Hematopoietic multipotent progenitor cell treated with erythropoietin and hydrocortisone succinate and interleukin-3 and kit ligand, for 15 days (in vitro differentiated cells): ENCODE measurements at regions not wholly inside any gene's neighbourhood (a gene's known extent, or its start where the extent isn't known, plus 50 kb on each side); places are given as distances from the start of the nearest gene placed in this dataset.
"Not testable (repeated sequence)": the region's sequence is repeated elsewhere in the genome, so short reads cannot be mapped to it uniquely, and the experiment has no call there.

ENCODE experiments used
- DNase-seq: peaks from one replicate; pipeline ENCODE4 v3.0.0-alpha.2; 2015; ENCODE audit warnings: low spot score

DNA sequence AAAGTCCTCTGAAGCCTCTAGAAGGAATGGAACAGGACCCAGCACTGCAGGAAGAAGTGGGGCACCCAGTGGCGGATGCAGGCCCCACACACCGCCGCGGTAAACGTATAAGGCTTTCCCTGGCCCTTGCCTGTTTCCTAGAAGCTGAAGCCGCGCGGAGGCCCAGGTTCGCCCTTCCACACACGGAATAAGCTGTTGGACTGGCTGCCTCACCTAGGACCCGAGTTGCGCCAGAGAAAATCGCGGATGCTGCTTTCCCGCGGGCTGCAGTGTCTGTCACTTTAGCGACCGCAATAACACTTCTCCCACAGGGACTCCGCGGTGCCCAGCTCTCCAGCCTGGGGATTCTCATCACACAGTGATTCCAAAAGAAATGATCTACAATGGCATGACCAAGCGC is 1736.9 kb downstream of the TP53TG3F start:
- no peak for DNase-seq

DNA sequence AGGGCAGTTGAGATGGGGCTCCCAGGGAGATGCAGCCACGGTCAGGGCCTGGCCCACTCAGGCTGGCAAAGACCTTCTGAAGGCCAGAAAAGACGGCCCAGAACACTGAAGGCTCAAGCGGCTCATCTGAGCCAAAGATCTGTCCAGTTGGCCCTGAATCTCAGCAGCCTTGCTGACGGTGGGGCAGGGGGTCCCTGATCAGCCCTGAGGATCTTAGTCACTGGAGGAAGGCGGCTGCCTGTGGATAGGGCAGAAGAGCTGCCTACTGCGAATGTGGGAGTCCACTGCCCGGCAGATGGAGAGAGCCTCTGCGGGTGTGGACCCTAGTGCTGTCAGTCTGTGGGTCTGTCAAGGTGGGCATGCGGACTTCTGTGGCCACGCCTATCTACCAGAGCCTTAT is 1738.2 kb downstream of the TP53TG3F start:
- DNase-seq: no peak

DNA sequence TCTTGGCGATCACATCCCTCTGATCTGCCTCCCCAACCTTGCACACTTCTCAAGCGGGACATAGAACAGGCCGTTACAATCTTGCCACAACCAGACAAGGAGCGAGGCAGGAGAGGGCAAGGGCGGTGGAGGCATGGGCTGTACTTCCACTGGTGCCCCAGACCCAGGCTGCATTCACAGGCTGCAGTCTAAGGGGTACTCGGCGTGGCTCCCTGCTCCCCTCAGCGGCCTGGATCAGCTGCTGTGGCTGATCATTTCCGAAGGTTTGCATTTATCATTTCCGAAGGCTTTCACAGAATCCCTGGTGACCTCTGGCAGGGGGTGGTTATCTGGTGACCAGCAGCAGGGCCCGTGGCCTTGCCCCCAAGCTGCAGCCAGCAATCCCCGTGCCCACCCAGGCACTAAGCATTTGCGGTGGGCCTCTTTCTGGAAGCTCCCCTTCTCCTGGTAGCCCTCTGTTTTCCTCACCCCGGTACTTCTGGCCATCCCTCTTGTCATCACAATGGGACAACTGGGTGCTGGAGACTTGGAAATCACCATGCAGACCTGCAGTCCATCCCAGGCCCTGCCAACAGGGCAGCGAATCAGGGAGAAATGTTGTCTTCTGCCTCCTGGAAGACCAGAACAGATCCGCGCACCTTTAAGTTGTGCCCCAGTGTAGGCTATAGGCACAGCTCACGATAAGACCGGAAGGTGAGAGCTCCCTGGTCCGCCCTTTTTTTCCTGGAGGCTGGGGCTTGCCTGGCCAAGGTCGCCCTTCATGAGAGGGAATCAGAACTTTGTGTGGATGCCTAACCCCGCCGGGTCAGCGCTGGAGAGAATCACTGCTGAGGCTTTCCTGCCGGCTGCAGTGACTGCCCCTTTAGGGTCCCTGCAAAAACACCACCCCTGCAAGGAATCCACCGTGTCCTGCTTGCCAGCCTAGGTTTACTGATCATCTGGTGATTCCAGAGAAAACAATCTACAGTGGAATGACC is 1739.1 kb downstream of the TP53TG3F start:
- DNase-seq: no peak

DNA sequence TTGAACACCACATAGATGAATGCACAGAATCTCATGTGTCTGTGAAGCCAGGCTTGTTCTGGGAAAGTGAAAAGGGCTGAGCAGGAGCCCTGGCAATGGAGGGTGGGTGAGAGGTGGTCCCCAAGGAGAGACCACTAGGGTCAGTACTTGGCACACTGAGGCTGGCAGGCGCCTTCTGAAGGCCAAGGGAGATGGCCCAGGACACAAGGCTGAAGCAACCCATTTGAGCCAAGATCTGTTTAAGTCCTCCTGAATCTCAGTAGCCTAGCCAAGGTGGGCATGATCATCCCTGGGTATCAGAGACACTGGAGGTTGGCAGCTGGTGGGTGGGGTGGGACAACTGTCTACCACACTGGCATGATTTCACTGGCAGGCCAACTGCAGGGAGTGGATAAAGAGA is 1741.2 kb downstream of the TP53TG3F start:
- no peak for DNase-seq

DNA sequence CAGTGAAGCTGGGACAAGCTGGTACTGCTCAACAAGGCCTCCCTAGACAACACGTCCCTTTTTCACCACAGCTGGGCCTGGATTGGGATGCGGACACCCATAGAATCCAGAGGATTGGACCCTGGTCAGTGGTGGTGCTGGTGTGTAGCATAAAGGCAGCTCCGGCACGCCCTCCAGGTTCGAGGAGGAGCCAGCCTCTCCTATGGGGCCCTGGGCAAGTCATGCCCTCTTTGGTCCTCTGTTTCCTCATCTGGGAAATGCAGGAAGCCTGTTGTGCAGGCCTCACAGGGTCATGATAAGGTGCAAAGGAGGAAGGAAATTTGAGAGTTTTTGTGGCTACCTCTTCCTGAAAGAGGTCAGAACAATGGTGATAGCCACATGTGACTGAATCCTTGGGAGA is 1741.7 kb downstream of the TP53TG3F start:
- no peak for DNase-seq

DNA sequence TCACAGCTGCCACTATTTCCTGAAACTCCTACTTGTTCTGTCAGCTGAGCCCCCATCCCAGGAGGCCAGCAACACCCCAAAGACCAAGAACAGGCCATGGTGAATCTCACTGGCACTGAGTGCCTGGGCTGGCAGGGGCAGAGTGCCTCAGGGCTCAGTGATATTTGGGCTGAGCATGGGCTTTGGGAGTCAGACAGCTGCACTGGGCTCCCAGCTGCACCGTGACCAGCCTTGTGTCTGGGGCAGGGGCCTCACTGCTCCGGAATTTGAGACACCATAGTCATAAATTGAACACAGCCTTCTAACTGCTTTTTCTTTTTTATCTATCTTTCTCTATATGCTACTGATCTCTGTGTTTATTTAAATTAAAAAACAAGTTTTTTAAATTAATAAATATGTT is 1744.2 kb downstream of the TP53TG3F start:
- DNase-seq: no peak

DNA sequence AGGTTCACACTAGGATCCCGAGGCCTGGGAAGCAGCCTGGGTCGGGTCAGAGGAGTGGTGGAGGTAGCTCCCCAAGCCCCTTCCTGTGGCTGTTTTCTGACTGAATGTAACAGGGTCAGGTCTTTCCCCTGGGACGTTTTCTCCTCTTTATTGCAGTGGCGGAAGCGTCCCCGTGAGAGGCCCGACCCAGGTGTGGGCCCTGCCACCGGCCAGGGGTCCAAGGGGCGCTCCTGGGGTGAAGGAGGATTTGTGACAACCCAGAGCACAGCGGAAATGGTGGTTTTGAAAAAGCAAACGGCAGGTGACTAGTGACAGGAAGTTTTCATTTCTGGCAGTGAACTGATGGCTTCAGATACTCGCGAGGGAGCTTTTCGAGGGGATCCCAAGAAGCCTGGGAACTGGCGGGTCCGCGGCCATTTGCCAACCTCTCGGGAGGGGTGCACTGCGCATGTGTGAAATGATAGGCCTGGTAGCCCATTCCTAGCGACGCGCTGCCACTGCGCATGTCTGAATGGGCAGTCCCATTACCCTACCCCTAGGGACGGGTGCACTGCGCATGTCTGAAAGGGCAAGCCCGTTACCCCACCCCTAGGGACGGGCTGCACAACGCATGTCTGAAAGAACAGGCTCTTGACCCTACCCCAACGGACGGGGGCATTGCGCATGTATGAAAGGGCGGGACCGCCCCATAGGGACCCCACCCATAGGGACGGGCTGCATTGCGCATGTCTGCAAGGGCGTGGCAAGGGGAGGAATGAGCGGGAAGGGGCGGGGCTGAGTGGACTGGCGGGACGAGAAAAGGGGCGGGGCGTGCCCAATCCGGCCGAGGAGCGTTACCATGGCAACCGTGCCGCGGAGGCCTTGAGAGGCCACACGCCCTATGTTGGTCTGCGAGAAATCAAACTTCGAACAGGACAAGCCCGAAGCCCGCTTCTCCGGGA is 1747.9 kb downstream of the TP53TG3F start:
- no peak for DNase-seq

DNA sequence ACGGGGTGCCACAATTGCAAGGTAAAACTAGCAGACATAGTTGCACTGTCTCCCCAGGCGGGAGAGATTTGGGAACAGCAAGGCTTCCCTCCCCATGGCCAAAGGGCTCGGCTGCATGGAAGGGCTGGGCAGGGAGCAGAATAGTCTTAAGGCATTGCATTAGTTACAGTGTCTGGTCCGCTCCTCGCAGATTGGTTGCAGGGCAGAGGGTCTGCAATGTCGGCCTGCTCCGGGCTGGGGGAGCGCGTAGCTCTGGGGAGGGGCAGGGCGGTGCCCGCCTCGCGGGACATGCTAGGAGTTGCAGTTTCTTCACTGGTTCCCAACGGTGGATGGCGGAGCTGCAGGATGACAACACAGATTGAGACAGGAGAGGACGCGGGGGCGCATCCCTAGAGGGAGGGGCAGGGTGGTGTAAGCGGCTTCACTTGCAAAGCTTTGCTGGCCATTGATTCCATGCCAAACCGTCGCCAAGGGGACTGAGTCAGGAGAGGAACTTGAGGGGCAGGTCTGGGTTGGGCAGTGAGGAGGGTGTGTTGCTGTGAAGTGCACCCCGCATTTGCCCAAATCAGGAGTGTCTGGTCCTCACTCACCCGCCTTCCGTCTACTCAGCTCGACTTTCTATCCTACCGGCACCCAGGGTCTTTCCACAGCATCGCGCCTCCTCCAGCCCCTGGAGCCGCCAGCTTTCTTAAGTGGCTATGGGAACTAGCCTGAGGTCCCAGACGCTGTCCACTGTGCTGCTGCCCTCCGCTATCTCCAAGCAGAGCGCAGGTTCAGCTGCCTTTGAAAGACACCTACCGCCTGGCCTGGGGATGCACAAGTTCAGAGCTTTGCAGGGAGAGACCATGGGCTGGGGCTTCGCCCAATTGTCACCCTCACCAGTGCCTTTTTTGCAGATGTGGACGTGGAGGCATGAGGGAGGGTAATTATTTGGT is 1748.9 kb downstream of the TP53TG3F start:
- DNase-seq: no peak

DNA sequence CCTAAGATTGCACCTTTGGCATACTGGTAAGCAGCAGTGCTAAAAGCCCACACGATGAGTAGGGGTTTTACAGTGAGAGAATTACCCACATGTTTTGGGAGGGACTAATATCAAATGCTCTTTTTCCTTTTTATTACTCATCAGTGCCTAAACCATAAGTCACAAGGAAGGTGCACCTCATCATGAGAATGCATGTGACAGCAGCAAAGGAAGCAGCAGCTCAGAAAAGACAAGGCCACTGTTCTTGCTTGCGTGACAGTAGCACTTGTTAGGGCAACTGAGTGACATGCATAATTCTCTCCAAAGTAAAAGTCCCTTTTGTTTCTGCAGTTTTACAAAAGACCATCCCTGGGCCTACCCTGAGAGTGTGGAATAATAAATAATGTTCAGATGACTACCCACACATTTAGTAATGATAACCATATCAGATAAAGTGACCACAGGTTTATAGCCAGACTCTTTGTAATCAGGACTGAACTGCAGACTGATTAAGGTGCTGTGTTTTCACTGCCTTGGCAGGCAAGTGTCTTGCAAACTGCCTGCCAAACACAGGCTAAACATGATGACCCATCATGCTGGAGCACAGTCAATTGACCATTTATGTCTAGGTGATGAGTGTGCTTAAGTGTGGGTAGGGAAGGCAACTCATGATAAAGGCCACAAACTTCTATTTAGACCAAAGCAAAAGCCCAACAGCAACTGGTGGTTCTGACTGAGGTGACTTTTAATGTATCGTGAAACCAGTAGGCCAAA is 1751.4 kb downstream of the TP53TG3F start:
- no peak for DNase-seq

DNA sequence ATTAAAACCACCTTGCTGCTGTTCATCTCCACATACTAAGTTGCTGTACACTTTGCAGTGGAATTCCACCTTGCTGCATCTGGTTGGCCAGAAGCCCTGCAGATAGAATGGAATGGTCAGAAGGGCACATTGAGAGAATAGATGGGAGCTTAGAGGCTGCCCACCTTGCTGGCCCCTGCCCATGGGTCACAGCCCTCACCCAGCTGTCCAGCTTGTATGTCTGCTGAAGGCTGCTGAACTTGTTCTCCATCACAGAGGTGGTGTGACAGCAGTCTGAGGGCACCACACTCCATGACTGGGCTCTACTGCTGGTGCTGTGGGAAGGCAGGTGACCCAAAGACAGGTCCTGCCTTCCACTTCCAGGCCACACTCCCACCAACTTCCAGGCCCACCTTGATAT is 1755.4 kb downstream of the TP53TG3F start:
- DNase-seq: no peak

DNA sequence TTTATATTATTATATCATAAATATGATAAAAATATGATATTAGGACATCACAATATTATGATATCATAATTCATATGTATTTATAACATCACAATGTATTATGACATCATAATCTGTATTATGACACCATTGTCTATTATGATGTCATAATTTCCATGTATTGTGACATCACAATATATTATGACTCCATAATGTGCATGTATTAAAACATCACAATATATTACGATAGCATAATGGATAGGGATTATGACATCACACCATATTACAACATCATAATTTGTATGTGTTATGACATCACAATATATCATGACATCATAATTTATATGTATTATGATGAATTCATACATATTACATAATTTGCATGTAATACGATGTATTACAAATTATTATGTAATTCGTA is 1755.9 kb downstream of the TP53TG3F start:
- no peak for DNase-seq

DNA sequence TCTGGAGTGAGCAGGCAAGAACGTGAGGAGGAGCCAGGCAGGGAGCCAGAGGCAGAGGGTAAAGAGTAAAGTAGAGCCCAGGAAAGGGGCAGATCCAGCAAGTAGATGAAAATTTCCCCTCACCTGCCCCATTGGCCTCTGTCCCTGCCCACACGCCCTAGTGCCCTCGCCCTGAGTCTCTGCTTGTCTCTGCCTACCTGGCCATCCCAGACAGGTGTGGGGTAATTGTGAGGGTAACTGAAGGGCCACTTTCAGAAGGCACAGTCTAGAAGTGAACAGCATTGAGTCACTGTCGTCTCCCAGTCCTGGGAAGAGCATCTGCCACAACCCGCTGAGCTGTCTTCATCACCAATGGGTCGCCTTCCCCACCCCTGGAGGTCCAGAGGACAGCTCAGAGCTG is 1756.8 kb downstream of the TP53TG3F start:
- not testable (repeated sequence) for DNase-seq

DNA sequence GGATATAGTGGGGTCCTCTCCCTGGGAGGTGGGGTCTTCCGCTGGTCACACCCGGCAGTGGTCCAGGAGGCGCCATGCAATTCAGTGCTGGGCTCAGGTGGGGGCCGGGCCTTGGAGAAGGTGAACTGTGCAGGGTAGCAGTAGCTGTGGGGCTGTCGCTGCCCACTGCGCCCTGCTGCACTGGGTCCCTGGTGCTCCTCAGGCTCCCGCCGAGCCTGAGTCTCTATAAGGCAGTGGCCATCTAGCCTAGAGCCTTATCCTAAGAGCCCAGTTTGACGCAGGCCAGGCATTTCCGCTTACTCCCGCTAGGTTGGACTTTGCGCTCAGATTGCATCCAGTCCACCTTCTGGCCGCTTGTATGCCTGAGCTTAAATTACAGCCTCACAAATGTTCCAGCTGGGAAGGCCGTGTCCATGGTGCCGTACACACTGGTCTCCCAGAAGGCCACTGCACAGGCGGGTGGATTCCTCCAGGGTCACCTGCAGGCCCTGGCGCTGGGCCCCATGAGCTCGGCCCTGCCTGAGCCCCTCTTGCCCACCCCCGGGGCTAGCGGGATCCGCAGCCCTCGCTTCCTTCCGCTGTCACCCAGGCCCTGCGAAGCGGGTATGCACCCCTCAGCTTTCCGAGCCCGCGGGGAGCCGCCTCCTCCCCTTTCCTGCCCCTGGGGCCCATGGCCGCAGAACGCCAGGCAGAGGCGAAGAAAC is 1762.2 kb downstream of the TP53TG3F start:
- no peak for DNase-seq

DNA sequence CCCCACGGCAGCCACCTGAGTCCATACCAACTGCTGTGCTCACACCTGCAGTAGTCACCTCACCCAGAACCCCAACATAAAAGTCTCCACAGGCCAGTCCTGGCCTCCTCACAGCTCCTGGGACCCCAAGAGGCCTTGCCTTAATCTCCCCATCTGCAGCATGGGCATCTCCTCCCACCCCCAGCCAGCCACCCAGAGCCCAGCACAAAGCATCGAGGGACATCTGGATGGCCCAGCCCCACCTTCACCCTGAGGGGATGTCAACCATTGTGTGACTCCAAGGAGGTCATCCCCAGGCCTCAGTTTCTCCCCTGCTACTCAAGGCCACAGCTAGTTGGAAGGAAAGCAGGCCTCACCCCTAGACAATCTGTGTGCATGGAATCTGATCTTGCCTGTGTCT is 1775.3 kb downstream of the TP53TG3F start:
- DNase-seq: no peak

DNA sequence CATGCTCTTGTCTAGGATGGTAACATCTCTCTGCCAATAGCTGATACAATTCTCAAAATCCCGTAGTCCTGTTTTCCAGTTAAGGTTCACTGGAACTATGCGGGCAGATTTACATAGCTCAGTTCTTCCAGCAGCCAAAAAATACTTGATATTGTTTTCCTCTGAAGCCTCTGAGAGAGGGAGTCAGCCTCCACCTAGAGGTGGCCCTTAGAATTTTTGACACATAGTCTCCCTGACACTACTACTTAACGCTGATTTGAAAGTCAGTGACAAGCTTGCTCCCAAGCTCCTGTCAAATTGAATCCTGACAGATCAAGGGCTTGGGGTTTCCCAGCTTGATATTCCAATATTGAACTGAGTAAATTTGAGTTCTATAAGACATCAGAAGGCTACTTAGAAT is 1780.1 kb downstream of the TP53TG3F start:
- DNase-seq: no peak

DNA sequence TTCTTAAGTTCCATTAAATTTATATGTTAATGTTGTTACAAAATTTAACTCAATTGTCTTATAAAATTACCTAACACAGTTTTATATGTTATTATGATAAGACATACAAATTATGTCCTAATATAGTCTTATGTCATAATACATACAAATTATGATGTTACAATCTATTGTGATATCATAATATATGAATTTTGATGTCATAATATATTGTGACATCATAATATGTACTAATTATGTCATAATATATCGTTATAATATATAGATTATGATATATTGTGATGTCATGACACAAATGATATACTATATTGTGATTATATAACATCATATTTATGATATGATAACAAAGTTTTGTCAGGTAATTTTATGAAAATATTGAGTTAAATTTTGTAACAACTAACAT is 1789.6 kb downstream of the TP53TG3F start:
- DNase-seq: no peak

DNA sequence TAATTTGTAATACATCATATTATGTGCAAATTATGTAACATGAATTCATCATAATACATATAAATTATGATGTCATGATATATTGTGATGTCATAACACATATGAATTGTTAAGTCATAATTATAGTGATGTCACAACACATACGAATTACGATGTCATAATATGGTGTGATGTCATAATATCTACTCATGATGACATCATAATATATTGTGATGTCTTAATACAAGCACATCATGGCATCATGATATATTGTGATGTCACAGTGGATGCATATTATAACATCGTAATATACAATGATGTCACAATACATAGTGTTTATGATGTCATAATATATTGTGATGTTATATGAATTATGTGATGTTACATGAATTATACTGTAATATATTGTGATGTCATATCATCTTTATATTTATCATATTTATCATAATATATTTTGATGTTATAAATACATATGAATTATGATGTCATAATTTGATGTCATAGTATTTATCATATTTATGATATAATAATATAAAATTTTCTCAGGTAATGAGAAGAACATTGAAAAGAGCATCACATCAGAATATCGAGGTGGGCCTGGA is 1793.0 kb downstream of the TP53TG3F start:
- no peak for DNase-seq

DNA sequence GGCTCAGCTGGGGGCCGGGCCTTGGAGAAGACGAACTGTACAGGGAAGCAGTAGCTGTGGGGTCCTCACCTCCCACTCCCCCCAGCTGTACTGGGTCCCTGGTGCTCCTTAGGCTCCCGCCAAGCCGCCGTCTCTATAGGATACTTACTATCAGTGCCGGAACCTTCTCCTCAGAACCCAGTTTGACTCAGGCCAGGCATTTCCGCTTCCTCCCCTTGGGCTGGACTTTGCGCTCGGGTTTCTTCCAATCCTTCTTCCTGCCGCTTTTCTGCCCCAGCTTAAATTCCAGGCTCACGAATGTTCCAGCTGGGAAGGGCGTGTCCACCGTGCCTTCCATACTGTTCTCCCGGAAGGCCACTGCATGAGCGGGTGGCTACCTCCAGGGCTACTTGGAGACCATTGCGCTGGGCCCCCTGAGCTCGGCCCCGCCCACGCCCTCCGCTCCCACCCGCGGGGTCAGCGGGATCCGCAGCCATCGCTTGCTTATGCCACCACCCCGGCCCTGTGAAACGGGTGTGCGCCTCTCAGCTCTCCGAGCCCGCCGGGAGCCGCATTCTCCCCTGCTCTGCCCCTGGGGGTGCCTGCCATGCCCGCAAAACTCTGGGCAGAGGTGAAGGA is 1795.9 kb downstream of the TP53TG3F start:
- no peak for DNase-seq

DNA sequence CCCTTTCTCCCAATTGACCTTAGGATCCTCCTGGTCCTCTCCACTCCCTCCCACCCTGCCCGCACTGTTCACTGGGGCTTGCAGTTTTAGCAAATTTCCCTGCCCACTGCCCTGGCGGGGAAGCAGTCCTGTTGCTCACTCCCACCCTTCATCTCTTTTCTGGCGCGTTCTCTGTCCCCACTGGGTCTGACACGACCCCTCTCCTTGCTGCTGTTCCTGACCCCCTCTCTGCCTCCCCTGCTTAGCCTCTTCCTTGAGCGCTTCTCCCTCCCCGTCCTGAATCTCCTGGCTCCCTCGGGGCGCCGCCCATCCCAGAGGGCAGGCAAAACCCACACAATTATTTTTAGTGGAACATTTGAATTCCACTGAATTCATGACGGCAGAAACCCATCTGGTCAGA is 1796.4 kb downstream of the TP53TG3F start:
- DNase-seq: no peak

DNA sequence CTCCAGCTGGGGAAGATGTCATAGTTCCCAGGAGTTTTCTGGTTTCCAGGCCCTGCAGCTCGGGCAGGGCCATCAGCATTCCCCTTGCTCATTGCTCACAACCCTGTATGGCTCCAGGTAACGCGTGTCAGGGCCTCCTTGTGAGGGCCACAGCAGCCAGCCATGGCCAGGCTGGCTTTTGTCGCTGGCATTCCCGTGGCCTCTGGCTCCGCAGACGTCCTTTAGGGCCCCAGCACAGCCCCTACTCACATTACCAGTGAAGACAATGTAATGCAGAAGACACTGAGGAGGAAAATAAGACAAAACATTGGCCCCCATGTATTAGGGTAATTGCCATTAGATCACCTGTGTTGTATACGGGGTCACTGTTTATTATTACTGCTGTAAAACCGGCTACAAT is 1799.0 kb downstream of the TP53TG3F start:
- DNase-seq: no peak
